Liver (tissue), 7 donors: ENCODE measurements at regions not wholly inside any gene's neighbourhood (a gene's known extent, or its start where the extent isn't known, plus 50 kb on each side); places are given as distances from the start of the nearest gene placed in this dataset.

Experiments
- DNase-seq: peaks from one replicate; pipeline ENCODE4 v3.0.0-alpha.2; 2017; ENCODE audit warnings: low spot score
- H3K27ac ChIP-seq, 2 donors: one replicate each; pipeline ENCODE4 v1.7.0; 2013; ENCODE audit warnings: inconsistent platforms in 2 of 2, low read length in 2 of 2, control low read depth in 1 of 2, low read depth in 1 of 2, mild to moderate bottlenecking in 1 of 2
- H3K27me3 ChIP-seq, 4 donors: one replicate each; pipeline versions ENCODE4 v1.6.1 to v1.7.0; 2013; ENCODE audit warnings: low read length in 3 of 4, inconsistent platforms in 1 of 4, mild to moderate bottlenecking in 1 of 4, moderate library complexity in 1 of 4; ENCODE audit not compliant: control insufficient read depth in 4 of 4, insufficient read depth in 4 of 4
- H3K36me3 ChIP-seq, 4 donors: one replicate each; pipeline versions ENCODE4 v1.6.1 to v1.7.0; 2013; ENCODE audit warnings: low read length in 3 of 4, mild to moderate bottlenecking in 3 of 4, low read depth in 1 of 4, moderate library complexity in 1 of 4; ENCODE audit not compliant: control insufficient read depth in 4 of 4, insufficient read depth in 3 of 4
- H3K4me1 ChIP-seq, 4 donors: one replicate each; pipeline versions ENCODE4 v1.6.1 to v1.7.0; 2013; ENCODE audit warnings: low read length in 3 of 4, mild to moderate bottlenecking in 3 of 4, moderate library complexity in 1 of 4; ENCODE audit not compliant: control insufficient read depth in 4 of 4, insufficient read depth in 4 of 4
- H3K4me3 ChIP-seq, 3 donors: one replicate each; pipeline versions ENCODE4 v1.6.1 to v1.7.0; 2013; ENCODE audit warnings: low read length in 3 of 3, control low read depth in 1 of 3, low read depth in 1 of 3, mild to moderate bottlenecking in 1 of 3
- H3K9ac ChIP-seq, 2 donors: one replicate each; pipeline ENCODE4 v1.7.0; 2013; ENCODE audit warnings: low read length in 2 of 2, mild to moderate bottlenecking in 2 of 2, moderate library complexity in 2 of 2, control low read depth in 1 of 2, low read depth in 1 of 2
- H3K9me3 ChIP-seq, 4 donors: one replicate each; pipeline versions ENCODE4 v1.6.1 to v1.7.0; 2013; ENCODE audit warnings: low read length in 3 of 4; ENCODE audit not compliant: control insufficient read depth in 4 of 4
- EGR1 ChIP-seq, 2 donors: IDR thresholded peaks; 2 replicates each; pipeline ENCODE4 v1.6.1; 2016 to 2018; ENCODE audit warnings: antibody characterized with exemption in 2 of 2, low read depth in 2 of 2
- HNF4A ChIP-seq, 2 donors: conservative IDR thresholded peaks; 2 replicates each; pipeline ENCODE4 v1.6.1; 2016; ENCODE audit warnings: antibody characterized with exemption in 2 of 2, mild to moderate bottlenecking in 2 of 2
- HNF4G ChIP-seq: IDR thresholded peaks from 2 replicates; pipeline ENCODE4 v1.6.1; 2016; ENCODE audit warnings: antibody characterized with exemption
- JUND ChIP-seq, 2 donors: IDR thresholded peaks; 2 replicates each; pipeline ENCODE4 v1.6.1; 2016; ENCODE audit warnings: antibody characterized with exemption in 2 of 2
- RAD21 ChIP-seq, 2 donors: IDR thresholded peaks; 2 replicates each; pipeline ENCODE4 v1.6.1; 2016; ENCODE audit warnings: antibody characterized with exemption in 2 of 2, mild to moderate bottlenecking in 2 of 2
- REST ChIP-seq: IDR thresholded peaks from 2 replicates; pipeline ENCODE4 v1.6.1; 2016; ENCODE audit warnings: antibody characterized with exemption, mild to moderate bottlenecking
- RXRA ChIP-seq, 2 donors: IDR thresholded peaks; 2 replicates each; pipeline ENCODE4 v1.6.1; 2017 to 2018; ENCODE audit warnings: antibody characterized with exemption in 2 of 2, mild to moderate bottlenecking in 1 of 2
- SP1 ChIP-seq: IDR thresholded peaks from 2 replicates; pipeline ENCODE4 v1.6.1; 2018; ENCODE audit warnings: antibody characterized with exemption, mild to moderate bottlenecking
- YY1 ChIP-seq: IDR thresholded peaks from 2 replicates; pipeline ENCODE4 v1.6.1; 2016; ENCODE audit warnings: antibody characterized with exemption, mild to moderate bottlenecking
- WGBS: extraction: QIAGEN DNeasy Blood & Tissue Kit; methylation state at CpG from one replicate; pipeline ENCODE4 v1.1.7; 2013; 5-methylcytosine and 5-hydroxymethylcytosine counted together
- donor health status: healthy.
- donor health status: healthy.
- donor health status: healthy.
- donor health status: healthy.

DNA sequence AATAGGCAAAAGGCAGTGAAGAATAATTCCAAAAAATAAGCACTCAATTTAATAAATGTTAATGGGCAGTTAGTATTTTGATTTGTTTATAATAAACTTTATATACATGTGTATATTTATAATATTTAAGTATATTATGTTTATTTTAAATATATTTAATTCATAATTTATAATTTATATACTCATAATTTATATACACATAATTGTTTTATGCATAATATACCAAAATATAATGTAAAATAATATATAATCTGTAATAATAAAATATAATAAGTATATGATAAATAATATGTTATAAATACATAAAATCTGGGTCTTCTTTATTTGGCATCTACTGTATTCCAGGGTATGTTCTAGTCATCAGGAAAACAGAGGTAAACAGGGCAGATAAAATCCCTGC, 100.2 kb upstream of the ARID2 start (continued):
- TF ChIP-seq HNF4G = no peak

GRCh38 chr12:45633733-45634132, 95.8 kb upstream of the ARID2 start:
- Histone ChIP-seq H3K9me3 (no peaks in the 10 kb centered on the region), H3K9ac (no peak overlapping the region), H3K4me3 (no peak overlapping the region), H3K4me1 (peaks cover 0 to 5% (median 1%) of the 10 kb centered on the region in 4 donors), H3K27me3 (no peaks in the 10 kb centered on the region), H3K36me3 (no peaks in the 10 kb centered on the region), H3K27ac (no peak overlapping the region)
- 55% methylated on average over 1 of the region's 1 CpG for WGBS
- DNase-seq = no peak
- TF ChIP-seq SP1 (peak; percentile 24), RXRA (IDR thresholded peaks at IDR 0.05) (peak in 1 of 2 donors; percentile 10), REST (no peak), JUND (IDR thresholded peaks at IDR 0.05) (no peak), YY1 (no peak), RAD21 (IDR thresholded peaks at IDR 0.05) (peak; percentile 7 to 17), HNF4A (conservative IDR thresholded peaks at IDR 0.05) (peak; percentile 28 to 52), EGR1 (IDR thresholded peaks at IDR 0.05; ENCODE audit: low read depth in 2 of 2) (no peak)

DNA sequence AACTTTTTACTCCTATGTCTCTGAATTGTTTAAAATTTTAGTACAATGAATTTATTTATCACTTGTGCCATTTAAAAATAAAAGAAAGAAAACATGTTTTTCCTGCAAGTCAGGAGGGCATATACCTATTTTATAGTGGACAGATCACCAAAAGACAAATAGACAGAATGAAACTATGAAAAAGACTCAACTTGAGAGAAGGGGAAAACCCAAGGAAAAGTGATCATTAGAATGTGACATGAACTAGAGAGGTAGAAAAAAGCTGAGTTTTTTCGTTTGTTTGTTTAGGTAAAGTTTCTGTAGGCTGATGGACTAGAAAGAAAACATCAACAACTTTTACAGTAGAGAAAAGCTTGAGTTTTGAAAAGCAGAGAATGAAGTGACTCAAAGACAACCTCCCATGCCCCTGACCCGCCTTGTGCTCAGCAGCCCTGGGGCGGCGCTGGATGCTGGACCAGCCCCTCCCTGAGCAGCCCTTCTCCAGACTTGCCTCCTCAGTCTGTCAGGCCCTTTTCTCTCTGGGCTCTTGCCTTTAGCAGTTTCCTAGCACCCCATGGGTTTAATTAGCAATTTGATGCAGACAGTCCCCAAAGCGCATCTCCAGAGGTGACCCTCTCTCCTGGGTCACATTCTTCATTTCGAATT, 95.1 kb upstream of the ARID2 start:
- Histone ChIP-seq H3K36me3 (no peaks in the 10 kb centered on the region), H3K4me3 (no peak overlapping the region), H3K27ac (no peak overlapping the region), H3K27me3 (no peaks in the 10 kb centered on the region), H3K9ac (no peak overlapping the region), H3K4me1 (peaks cover 0 to 5% (median 1%) of the 10 kb centered on the region in 4 donors), H3K9me3 (no peaks in the 10 kb centered on the region)
- DNase-seq = no peak
- 93% methylated on average over 6 of the region's 6 CpGs for WGBS
- TF ChIP-seq YY1 = no peak
- no peak for TF ChIP-seq EGR1 (IDR thresholded peaks at IDR 0.05; ENCODE audit: low read depth in 2 of 2)
- TF ChIP-seq REST = no peak
